ENCODE measurements at regions not wholly inside any gene's neighbourhood (a gene's known extent, or its start where the extent isn't known, plus 50 kb on each side); places are given as distances from the start of the nearest gene placed in this dataset.

- H3K4me3 ChIP-seq (ENCODE audit: low read depth, low read length) = no peak overlapping the region
- no peak for TF ChIP-seq CTCF (IDR thresholded peaks at IDR 0.05; ENCODE audit: low read depth, low read length)
These were observed 158.8 kb downstream of the SMAD6 start for GRCh38 chr15:66860844-66861243.

- H3K4me3 ChIP-seq (ENCODE audit: low read depth, low read length) = no peak overlapping the region
- TF ChIP-seq CTCF (IDR thresholded peaks at IDR 0.05; ENCODE audit: low read depth, low read length) = no peak
These were observed 160.3 kb downstream of the SMAD6 start for GRCh38 chr15:66862111-66862939.

- TF ChIP-seq CTCF (IDR thresholded peaks at IDR 0.05; ENCODE audit: low read depth, low read length) = peak; percentile 91
- H3K4me3 ChIP-seq (ENCODE audit: low read depth, low read length) = no peak overlapping the region
These were observed 160.9 kb downstream of the SMAD6 start for GRCh38 chr15:66862940-66863335.

- TF ChIP-seq CTCF (IDR thresholded peaks at IDR 0.05; ENCODE audit: low read depth, low read length) = no peak
These were observed 161.5 kb downstream of the SMAD6 start for GRCh38 chr15:66863390-66864085.

GRCh38 chr15:66864086-66864830 lies 162.2 kb downstream of the SMAD6 start:
- no peak for TF ChIP-seq CTCF (IDR thresholded peaks at IDR 0.05; ENCODE audit: low read depth, low read length)
- no peak overlapping the region for H3K4me3 ChIP-seq (ENCODE audit: low read depth, low read length)

More at GRCh38 chr15:66863390-66864085, 161.5 kb downstream of the SMAD6 start:
- no peak overlapping the region for H3K4me3 ChIP-seq (ENCODE audit: low read depth, low read length)

- no peak overlapping the region for H3K4me3 ChIP-seq (ENCODE audit: low read depth, low read length)
- TF ChIP-seq CTCF (IDR thresholded peaks at IDR 0.05; ENCODE audit: low read depth, low read length) = no peak
These were observed 162.8 kb downstream of the SMAD6 start for GRCh38 chr15:66864871-66865281.

All from WI38 (cell line).